GM12874 (cell line): ENCODE measurements at regions not wholly inside any gene's neighbourhood (a gene's known extent, or its start where the extent isn't known, plus 50 kb on each side); places are given as distances from the start of the nearest gene placed in this dataset.

ENCODE experiments used
- CTCF ChIP-seq: IDR thresholded peaks from 2 replicates; pipeline ENCODE4 v1.5.1; 2011; ENCODE audit warnings: low read depth, mild to moderate bottlenecking, control low read depth, low read length, moderate library complexity; ENCODE audit not compliant: insufficient read depth

- no peak for TF ChIP-seq CTCF
Measured at GRCh38 chr6:122141246-122141645, 258.2 kb upstream of the HSF2 start.

GRCh38 chr6:122143813-122144601, 255.4 kb upstream of the HSF2 start:
- TF ChIP-seq CTCF: no peak

GRCh38 chr6:122145246-122145645, 254.2 kb upstream of the HSF2 start:
- no peak for TF ChIP-seq CTCF

GRCh38 chr6:122145741-122146240, 253.7 kb upstream of the HSF2 start:
- no peak for TF ChIP-seq CTCF

GRCh38 chr6:122147291-122147690, 252.2 kb upstream of the HSF2 start:
- no peak for TF ChIP-seq CTCF

- TF ChIP-seq CTCF: no peak
Measured at GRCh38 chr6:122151066-122151465, 248.4 kb upstream of the HSF2 start.

GRCh38 chr6:122151763-122152162, 247.7 kb upstream of the HSF2 start:
- TF ChIP-seq CTCF: no peak
